ENCODE measurements at regions not wholly inside any gene's neighbourhood (a gene's known extent, or its start where the extent isn't known, plus 50 kb on each side); places are given as distances from the start of the nearest gene placed in this dataset.

DNA sequence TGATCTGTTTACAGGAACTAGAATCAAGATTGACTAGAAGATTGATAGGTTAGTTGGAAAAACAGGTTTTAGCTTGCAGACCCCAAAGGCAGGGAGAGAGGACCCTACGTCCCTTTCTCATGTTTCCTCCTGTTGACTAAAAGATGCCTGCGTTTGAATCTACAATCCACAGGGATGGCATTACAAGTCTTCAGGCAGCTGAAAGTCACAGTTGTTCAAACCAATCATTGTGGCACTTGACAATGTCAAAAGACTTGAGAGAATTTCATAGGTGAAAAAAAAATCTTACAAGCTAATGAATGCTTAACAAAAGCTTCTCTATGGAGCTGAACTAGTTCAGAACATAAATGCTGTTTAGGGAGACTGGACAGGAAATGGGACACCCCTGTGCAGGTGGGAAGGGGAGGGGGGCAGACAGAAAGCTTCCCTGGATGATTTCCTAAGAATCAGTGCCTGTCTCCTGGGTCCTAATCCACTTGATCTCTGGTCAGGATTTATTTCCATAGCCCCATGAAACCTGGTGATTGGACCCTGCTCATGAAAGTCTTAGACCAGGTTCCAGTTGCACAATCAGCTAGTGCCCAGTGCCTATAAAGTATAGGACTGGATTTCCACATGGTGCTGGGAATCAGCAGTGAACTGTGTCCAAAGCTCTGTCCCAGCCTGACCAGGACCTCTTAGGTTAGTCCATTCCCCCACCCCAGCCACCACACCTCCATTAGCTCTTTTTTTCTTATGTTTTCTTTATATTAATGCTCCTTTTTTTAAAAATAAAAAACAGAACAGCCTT is 91.6 kb upstream of the BCAR3 start:
- intact Hi-C loops (cut with micrococcal nuclease) = no loop called here

GRCh38 chr1:93771843-93772242 is 90.2 kb upstream of the BCAR3 start:
- intact Hi-C loops (cut with micrococcal nuclease) = no loop called here

- intact Hi-C loops (cut with micrococcal nuclease) = no loop called here
Observed at GRCh38 chr1:93770640-93771039, 89.0 kb upstream of the BCAR3 start.

- intact Hi-C loops (cut with micrococcal nuclease) = no loop called here
Observed at GRCh38 chr1:93769777-93770176, 88.1 kb upstream of the BCAR3 start.

GRCh38 chr1:93768380-93768863 is 86.8 kb upstream of the BCAR3 start:
- intact Hi-C loops (cut with micrococcal nuclease) = no loop called here

GRCh38 chr1:93766451-93766850 is 84.8 kb upstream of the BCAR3 start:
- intact Hi-C loops (cut with micrococcal nuclease) = no loop called here

DNA sequence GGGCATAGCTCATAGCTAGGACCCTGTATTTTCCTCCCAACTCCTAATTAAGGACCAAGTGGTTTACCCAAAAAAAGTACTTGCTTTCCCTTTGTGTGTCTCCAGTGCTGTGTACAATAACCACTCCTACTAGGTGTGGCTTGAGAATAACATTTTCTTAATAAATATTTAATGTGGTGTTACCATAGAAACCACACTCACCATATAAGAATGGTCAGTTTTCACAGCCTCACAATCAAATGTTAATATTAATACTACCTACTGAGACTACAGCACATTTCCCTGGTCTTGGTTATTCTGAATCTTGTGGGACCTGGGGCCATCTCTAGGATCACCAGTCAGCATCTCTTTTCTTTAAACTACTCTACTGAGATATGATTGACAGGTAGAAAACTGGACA is 83.5 kb upstream of the BCAR3 start:
- intact Hi-C loops (cut with micrococcal nuclease) = no loop called here

GRCh38 chr1:93764366-93764750 is 82.7 kb upstream of the BCAR3 start:
- intact Hi-C loops (cut with micrococcal nuclease) = no loop called here

- intact Hi-C loops (cut with micrococcal nuclease) = no loop called here
Observed at GRCh38 chr1:93763704-93764365, 82.2 kb upstream of the BCAR3 start.

DNA sequence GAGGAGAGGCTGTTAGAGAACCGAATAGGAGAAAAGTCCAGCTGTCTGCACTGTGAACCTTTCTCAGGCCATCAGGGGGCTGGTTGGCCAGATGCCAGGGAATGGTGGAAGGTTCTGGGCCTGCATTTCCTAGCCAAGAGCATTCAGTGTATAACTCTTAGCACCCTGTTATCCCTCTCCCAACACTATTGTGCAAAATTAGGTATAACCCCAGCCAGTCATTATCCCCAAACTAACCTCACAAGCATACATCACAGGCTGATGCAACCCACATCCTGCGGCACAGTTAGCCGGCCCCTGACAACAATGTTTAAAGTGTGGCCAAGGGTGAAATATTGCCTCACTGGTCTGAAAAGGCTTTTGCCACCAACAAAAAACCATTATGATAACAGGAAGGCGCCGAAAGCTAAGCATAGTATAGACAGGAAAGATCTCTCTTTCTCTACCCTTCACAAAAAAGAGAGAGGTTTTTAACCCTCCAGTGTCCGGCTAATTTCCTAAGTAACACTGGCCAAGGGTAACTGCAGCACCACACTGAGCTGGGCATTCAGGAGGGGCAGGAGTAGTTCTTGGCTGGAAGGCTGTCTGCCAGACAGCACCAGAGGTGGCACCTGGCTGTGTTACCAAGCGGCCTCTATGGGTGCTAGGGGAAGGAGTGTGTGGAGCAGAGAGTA is 77.3 kb upstream of the BCAR3 start:
- intact Hi-C loops (cut with micrococcal nuclease) = loop anchor here (2.0 to 5.0 kb wide), 2 partner anchors 42 to 67 kb away; no protein-coding TSS in a partner anchor

DNA sequence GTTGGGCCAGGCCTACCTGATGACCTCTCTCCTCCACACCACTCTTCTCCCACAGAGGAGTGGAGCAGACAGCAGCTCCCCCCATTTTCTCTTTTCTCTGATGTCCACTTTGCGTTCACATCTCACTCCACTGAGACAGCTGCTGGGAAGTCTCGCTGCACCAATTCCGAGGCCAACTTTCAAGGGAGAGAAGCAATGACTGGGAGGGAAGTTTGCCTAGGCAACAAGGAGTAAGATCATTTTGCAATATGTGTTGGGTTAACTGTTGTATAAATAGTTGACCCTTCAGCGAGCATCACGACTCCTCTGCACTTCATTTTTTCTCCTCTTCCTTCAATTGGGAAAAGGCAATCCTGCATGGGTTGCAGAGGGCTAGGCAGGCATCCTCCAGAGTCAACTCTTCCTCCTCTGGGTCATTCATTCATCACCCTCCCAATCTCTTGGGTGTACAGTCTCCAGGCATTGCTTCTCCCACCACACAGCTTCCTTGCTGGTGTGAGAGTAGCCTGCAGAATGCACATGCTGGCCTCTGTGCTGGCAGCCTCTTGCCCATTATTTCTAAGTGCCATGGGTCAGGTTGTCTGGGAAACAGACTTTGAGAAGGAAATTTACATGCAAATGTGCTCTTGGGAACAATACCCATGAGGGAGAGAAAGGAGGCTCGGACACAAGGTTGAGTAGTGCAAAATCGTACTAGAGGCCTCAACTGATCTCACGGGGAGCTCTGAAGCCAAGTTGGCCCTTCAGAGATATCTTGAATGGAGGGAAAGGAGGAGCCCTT is 75.8 kb upstream of the BCAR3 start:
- intact Hi-C loops (cut with micrococcal nuclease) = loop anchor here (2.0 to 5.0 kb wide), 2 partner anchors 41 to 65 kb away; no protein-coding TSS in a partner anchor

GRCh38 chr1:93756657-93757056 is 75.0 kb upstream of the BCAR3 start:
- intact Hi-C loops (cut with micrococcal nuclease) = loop anchor here (5.0 kb wide), 1 partner anchor 64 kb away; no protein-coding TSS in a partner anchor

GRCh38 chr1:93755251-93755715 is 73.6 kb upstream of the BCAR3 start:
- intact Hi-C loops (cut with micrococcal nuclease) = loop anchor here (5.0 kb wide), 1 partner anchor 63 kb away; no protein-coding TSS in a partner anchor

- intact Hi-C loops (cut with micrococcal nuclease) = no loop called here
Observed at GRCh38 chr1:93753791-93754763, 72.4 kb upstream of the BCAR3 start.

DNA sequence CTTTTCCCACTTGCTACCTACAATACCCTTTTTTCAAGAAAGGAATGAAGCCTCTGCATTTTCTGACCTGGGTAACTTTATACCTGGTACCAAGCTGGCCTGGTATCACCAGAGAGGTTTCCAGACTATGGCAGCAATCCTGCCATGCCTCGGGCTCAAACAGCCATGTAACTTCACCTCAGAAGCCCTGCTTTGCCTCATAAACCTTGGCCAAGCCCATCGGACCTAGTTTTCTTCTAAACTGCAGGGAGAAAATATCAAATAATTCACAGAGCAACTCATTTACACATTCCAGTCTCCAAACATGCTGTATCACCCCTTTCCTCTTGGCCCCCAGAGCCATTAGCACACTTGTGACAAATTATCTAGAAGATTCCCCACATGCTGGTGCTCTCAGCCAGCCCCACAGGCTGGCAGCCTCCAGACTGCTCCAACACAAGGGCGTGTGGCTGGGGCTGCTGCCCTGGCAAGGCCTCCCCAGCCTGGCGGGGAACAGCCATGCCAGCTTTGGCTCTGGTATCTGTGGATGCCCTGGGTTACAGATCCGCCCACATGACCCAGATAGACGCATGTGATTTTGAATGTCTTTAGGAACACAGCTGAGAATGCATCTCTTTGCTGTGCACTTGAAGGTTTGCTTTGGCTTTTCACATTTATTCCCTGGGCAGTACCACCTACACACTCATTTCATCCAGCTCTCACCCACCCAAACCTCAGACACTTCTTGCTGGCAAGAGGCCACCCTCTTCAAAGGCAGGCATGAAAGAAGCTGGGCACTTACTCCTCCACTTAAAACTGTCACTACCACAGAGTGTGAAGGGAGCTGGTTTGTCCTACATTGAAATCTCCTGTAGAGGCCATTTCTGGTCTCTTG is 70.0 kb upstream of the BCAR3 start:
- intact Hi-C loops (cut with micrococcal nuclease) = no loop called here

DNA sequence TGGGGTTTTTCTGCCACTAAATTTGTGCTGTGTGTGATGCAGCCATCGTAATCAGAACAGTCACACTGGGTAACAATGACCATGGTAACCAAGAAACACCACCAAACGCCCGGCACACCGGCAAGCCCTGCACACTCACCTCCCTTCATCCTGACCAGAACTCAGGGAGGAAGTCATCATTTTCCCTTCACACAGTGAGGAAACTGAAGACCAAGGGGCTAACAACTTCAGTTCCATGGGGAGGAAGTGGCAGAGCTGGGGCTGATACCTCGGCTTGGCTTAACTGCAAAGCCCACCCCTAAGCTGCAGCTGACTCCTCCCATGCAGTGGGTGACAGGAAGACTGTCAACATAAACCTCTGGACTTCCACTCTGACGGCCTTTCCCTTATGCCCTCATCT is 69.3 kb upstream of the BCAR3 start:
- intact Hi-C loops (cut with micrococcal nuclease) = no loop called here

GRCh38 chr1:93749894-93750301 is 68.3 kb upstream of the BCAR3 start:
- intact Hi-C loops (cut with micrococcal nuclease) = no loop called here

- intact Hi-C loops (cut with micrococcal nuclease) = no loop called here
Observed at GRCh38 chr1:93749487-93749886, 67.8 kb upstream of the BCAR3 start.
